K562 (cell line): ENCODE measurements at regions not wholly inside any gene's neighbourhood (a gene's known extent, or its start where the extent isn't known, plus 50 kb on each side); places are given as distances from the start of the nearest gene placed in this dataset.

ENCODE experiments used
- ATAC-seq: fragments of 200-7000 bp; cut with Tn5 transposase; 3 replicates; pipeline ENCODE4 v1.9.1; 2020; ENCODE audit warnings: moderate library complexity
- BruUV-seq: library from RNA; stranded (reverse); fragments of 400-500 nt; replicated peaks from 2 replicates; lab custom pipeline; 2021; lab: Mats Ljungman, UMichigan
- CTCF ChIA-PET: fragments of 300-600 bp; formaldehyde crosslinking; extraction: SDS; loops from one replicate; lab custom pipeline; 2021; ENCODE audit warnings: low intra/inter-chr PET ratio; lab: Yijun Ruan, JAX
- POLR2A ChIA-PET: fragments of 300-600, 350-650 bp; sonication (Branson Sonifier 250); formaldehyde crosslinking; extraction: SDS; loops from one replicate; lab custom pipeline; 2021; ENCODE audit warnings: antibody characterized with exemption, inconsistent platforms; lab: Yijun Ruan, JAX
- DNase-seq, 4 experiments: peaks; one replicate each; pipeline versions ENCODE4 v3.0.0 to v3.0.0-alpha.2; 2011 to 2018; ENCODE audit warnings: low spot score in 3 of 4, mixed read lengths in 3 of 4; ENCODE audit errors: extremely low read depth in 1 of 4
- FAIRE-seq: peaks from 2 replicates; lab custom pipeline; 2011; peaks lifted over from hg19 to GRCh38; lab: Jason Lieb, UNC
- H2AFZ ChIP-seq: 2 replicates; pipeline ENCODE4 v1.6.0; 2011; ENCODE audit warnings: low read depth, low read length, control low read depth, inconsistent platforms
- H3K27ac ChIP-seq: fragments of 200-600 bp; 3 replicates; pipeline ENCODE4 v1.8.0; 2011; ENCODE audit warnings: low read depth, mild to moderate bottlenecking, control low read depth, inconsistent platforms, low read length, moderate library complexity, mixed read lengths; ENCODE audit errors: extremely low read depth
- H3K27me3 ChIP-seq, 2 experiments: fragments of 300-600 bp in 1 of 2; 2 replicates in 1 of 2; 3 replicates in 1 of 2; pipeline versions ENCODE4 v1.6.0 to v1.8.0; 2011; ENCODE audit warnings: inconsistent platforms in 2 of 2, low read length in 2 of 2, mild to moderate bottlenecking in 1 of 2, mixed read lengths in 1 of 2, moderate library complexity in 1 of 2; ENCODE audit not compliant: control insufficient read depth in 2 of 2, insufficient read depth in 2 of 2
- H3K36me3 ChIP-seq: fragments of 300-600 bp; 3 replicates; pipeline ENCODE4 v1.8.0; 2011; ENCODE audit warnings: mild to moderate bottlenecking, low read length, inconsistent platforms; ENCODE audit not compliant: control insufficient read depth, insufficient read depth
- H3K4me1 ChIP-seq, 2 experiments: fragments of 200-600 bp in 1 of 2; replicated peaks in 1 of 2; 2 replicates in 1 of 2; 3 replicates in 1 of 2; pipeline versions ENCODE4 v1.5.1 to v1.8.0; 2011; ENCODE audit warnings: inconsistent platforms in 2 of 2, low read length in 2 of 2, mild to moderate bottlenecking in 1 of 2, mixed read lengths in 1 of 2, moderate library complexity in 1 of 2; ENCODE audit not compliant: control insufficient read depth in 2 of 2, insufficient read depth in 2 of 2
- H3K4me2 ChIP-seq: 2 replicates; pipeline ENCODE4 v1.6.1; 2011; ENCODE audit warnings: low read length, control low read depth, inconsistent platforms, mixed read lengths; ENCODE audit not compliant: insufficient read depth
- H3K4me3 ChIP-seq: fragments of 200-600 bp; sonication (generic), shearing (Covaris generic); 2 replicates; pipeline ENCODE4 v1.5.1; 2016; ENCODE audit warnings: control low read depth, inconsistent platforms
- H3K79me2 ChIP-seq: fragments of 200-600 bp; 3 replicates; pipeline ENCODE4 v1.8.0; 2011; ENCODE audit warnings: low read length, inconsistent platforms; ENCODE audit not compliant: control insufficient read depth, insufficient read depth
- H3K9ac ChIP-seq, 2 experiments: 2 replicates each; pipeline versions ENCODE4 v1.6.0 to v1.6.1; 2011; ENCODE audit warnings: low read depth in 2 of 2, low read length in 2 of 2, control low read depth in 1 of 2, inconsistent platforms in 1 of 2, mild to moderate bottlenecking in 1 of 2, mixed read lengths in 1 of 2; ENCODE audit not compliant: insufficient read depth in 1 of 2
- H3K9me1 ChIP-seq: one replicate; pipeline ENCODE4 v1.6.0; 2011; ENCODE audit warnings: inconsistent platforms, mild to moderate bottlenecking, low read length, moderate library complexity; ENCODE audit not compliant: control insufficient read depth, insufficient read depth
- H3K9me3 ChIP-seq: replicated peaks from 2 replicates; pipeline ENCODE4 v1.5.1; 2011; ENCODE audit warnings: low read depth, low read length, inconsistent platforms; ENCODE audit not compliant: control insufficient read depth, insufficient read depth
- H4K20me1 ChIP-seq: replicated peaks from 2 replicates; pipeline ENCODE4 v1.6.1; 2011; ENCODE audit warnings: low read length, inconsistent platforms, mixed read lengths; ENCODE audit not compliant: control insufficient read depth, insufficient read depth
- CREM ChIP-seq: IDR thresholded peaks from 2 replicates; pipeline ENCODE4 v1.6.1; 2014; ENCODE audit warnings: antibody characterized with exemption, low read depth
- HDAC3 ChIP-seq: fragments of 450-650 bp; IDR thresholded peaks from 2 replicates; pipeline ENCODE4 v1.6.1; 2018; ENCODE audit warnings: borderline replicate concordance, mild to moderate bottlenecking, moderate library complexity; ENCODE audit not compliant: partially characterized antibody
- HSF4 ChIP-seq: fragments of 250-450 bp; sonication (Bioruptor Pico); IDR thresholded peaks from 2 replicates; pipeline ENCODE4 v2.1.2; 2022; ENCODE audit warnings: mild to moderate bottlenecking, moderate library complexity, borderline replicate concordance
- MTF1 ChIP-seq: fragments of 250-450 bp; sonication (Bioruptor Pico); IDR thresholded peaks from 2 replicates; pipeline ENCODE4 v1.9.0; 2021; ENCODE audit warnings: moderate library complexity, mild to moderate bottlenecking, inconsistent platforms, borderline replicate concordance
- NR2F6 ChIP-seq: fragments of 450-650 bp; formaldehyde crosslinking; IDR thresholded peaks from 2 replicates; pipeline ENCODE4 v1.4.0; 2020; ENCODE audit warnings: mild to moderate bottlenecking
- PRDM10 ChIP-seq: fragments of 450-650 bp; IDR thresholded peaks from 2 replicates; pipeline ENCODE4 v1.6.1; 2018; ENCODE audit not compliant: partially characterized antibody
- SMAD1 ChIP-seq: fragments of 150-350 bp; IDR thresholded peaks from 2 replicates; pipeline ENCODE4 v1.6.1; 2014; ENCODE audit warnings: low read length, low read depth; ENCODE audit not compliant: partially characterized antibody
- TAF7 ChIP-seq: fragments of 450-650 bp; IDR thresholded peaks from 2 replicates; pipeline ENCODE4 v1.6.1; 2016; ENCODE audit warnings: missing genetic modification characterization, missing compliant biosample characterization
- TAF9B ChIP-seq: fragments of 450-650 bp; IDR thresholded peaks from 2 replicates; pipeline ENCODE4 v1.6.1; 2018; ENCODE audit warnings: mild to moderate bottlenecking; ENCODE audit not compliant: partially characterized antibody
- U2AF1 ChIP-seq: fragments of 200-400 bp; formaldehyde crosslinking; optimal IDR thresholded peaks from 2 replicates; pipeline ENCODE3; 2017; ENCODE audit warnings: mild to moderate bottlenecking, low read depth, low read length, moderate library complexity
- ZC3H4 ChIP-seq: sonication (generic); formaldehyde crosslinking; IDR thresholded peaks from 2 replicates; pipeline ENCODE4 v1.9.0; 2021; ENCODE audit warnings: missing genetic modification reagents, borderline replicate concordance
- ZKSCAN8 ChIP-seq: fragments of 200-800 bp; sonication (Bioruptor generic); IDR thresholded peaks from 2 replicates; pipeline ENCODE4 v1.6.1; 2016; ENCODE audit warnings: missing genetic modification characterization, missing compliant biosample characterization
- ZNF124 ChIP-seq: sonication (generic); formaldehyde crosslinking; IDR thresholded peaks from 2 replicates; pipeline ENCODE4 v1.8.1; 2022; ENCODE audit warnings: missing genetic modification reagents
- ZNF217 ChIP-seq: sonication (generic); formaldehyde crosslinking; IDR thresholded peaks from 2 replicates; pipeline ENCODE4 v1.8.0; 2022; ENCODE audit warnings: mild to moderate bottlenecking, missing genetic modification reagents
- ZNF639 ChIP-seq, 2 experiments: fragments of 200-800 bp in 1 of 2; sonication (Bioruptor generic) in 1 of 2; sonication (generic) in 1 of 2; formaldehyde crosslinking in 1 of 2; IDR thresholded peaks in 1 of 2; conservative IDR thresholded peaks in 1 of 2; 2 replicates each; pipeline versions ENCODE4 v1.5.0 to v1.6.1; 2016 to 2020; ENCODE audit warnings: missing compliant biosample characterization in 1 of 2, missing genetic modification characterization in 1 of 2, missing genetic modification reagents in 1 of 2
- WGBS: fragments of 100-300 bp; shearing (Covaris generic); methylation state at CpG from one replicate; pipeline ENCODE4 v1.1.6; 2016; ENCODE audit warnings: low coverage, mixed read lengths; ENCODE audit not compliant: insufficient coverage; ENCODE audit errors: missing lambda C conversion rate; 5-methylcytosine and 5-hydroxymethylcytosine counted together
- in situ Hi-C: fragments of 300-500 bp; cut with MboI; formaldehyde crosslinking; loops from 4 replicates; pipeline ENCODE4 v1.15.0; 2018; ENCODE audit warnings: inconsistent platforms, mixed read lengths
- intact Hi-C: fragments of 100-400 bp; cut with micrococcal nuclease; formaldehyde crosslinking; loops from 2 replicates; pipeline ENCODE4 v1.14.2; 2022

GRCh38 chr22:49292909-49293308 is 534.8 kb downstream of the BRD1 start:
- no peaks in the 10 kb centered on the region for H3K79me2 ChIP-seq
- 0% methylated on average over 4 of the region's 5 CpGs for WGBS
- DNase-seq (no peak), ATAC-seq (no peak), FAIRE-seq (no peak)
- in situ Hi-C loops (no loop called here), intact Hi-C loops (no loop called here)
- no peaks in the 10 kb centered on the region for H3K9me3 ChIP-seq
- no peak overlapping the region for H3K27ac ChIP-seq
- H2AFZ ChIP-seq: no peak overlapping the region
- no peaks in the 10 kb centered on the region for H3K9me1 ChIP-seq
- H3K4me1 ChIP-seq: no peaks in the 10 kb centered on the region
- ChIA-PET POLR2A (no interaction called here), CTCF (no interaction called here)
- no peak for TF ChIP-seq ZNF639 (CRISPR knock-in tag; conservative IDR thresholded peaks at IDR 0.05 in 1 of 2, IDR thresholded peaks at IDR 0.05 in 1 of 2)
- no peak for TF ChIP-seq PRDM10
- no peak for TF ChIP-seq NR2F6 (CRISPR knock-in tag)
- no peak for TF ChIP-seq HDAC3
- TF ChIP-seq U2AF1: no peak
- no peak for TF ChIP-seq HSF4 (CRISPR knock-in tag)
- TF ChIP-seq MTF1: no peak
- no peak for TF ChIP-seq ZNF124 (CRISPR knock-in tag)
- no peak for TF ChIP-seq CREM
- TF ChIP-seq ZC3H4 (CRISPR knock-in tag): no peak
- no peak for TF ChIP-seq ZNF217 (CRISPR knock-in tag)
- no peak for TF ChIP-seq ZKSCAN8 (CRISPR knock-in tag)
- no peak for TF ChIP-seq SMAD1
- TF ChIP-seq TAF7 (tag): no peak
- no peak for TF ChIP-seq TAF9B
- no TSS peak for BruUV-seq
- H3K4me3 ChIP-seq: no peak overlapping the region
- no peaks in the 10 kb centered on the region for H4K20me1 ChIP-seq
- no peak overlapping the region for H3K9ac ChIP-seq
- H3K36me3 ChIP-seq: no peaks in the 10 kb centered on the region
- H3K27me3 ChIP-seq: peaks cover 2 to 18% of the 10 kb centered on the region in 2 experiments; a peak in 3 of 5 replicates
- no peak overlapping the region for H3K4me2 ChIP-seq
